ENCODE measurements at regions not wholly inside any gene's neighbourhood (a gene's known extent, or its start where the extent isn't known, plus 50 kb on each side); places are given as distances from the start of the nearest gene placed in this dataset.
"Not testable (repeated sequence)": the region's sequence is repeated elsewhere in the genome, so short reads cannot be mapped to it uniquely, and the experiment has no call there.

DNA sequence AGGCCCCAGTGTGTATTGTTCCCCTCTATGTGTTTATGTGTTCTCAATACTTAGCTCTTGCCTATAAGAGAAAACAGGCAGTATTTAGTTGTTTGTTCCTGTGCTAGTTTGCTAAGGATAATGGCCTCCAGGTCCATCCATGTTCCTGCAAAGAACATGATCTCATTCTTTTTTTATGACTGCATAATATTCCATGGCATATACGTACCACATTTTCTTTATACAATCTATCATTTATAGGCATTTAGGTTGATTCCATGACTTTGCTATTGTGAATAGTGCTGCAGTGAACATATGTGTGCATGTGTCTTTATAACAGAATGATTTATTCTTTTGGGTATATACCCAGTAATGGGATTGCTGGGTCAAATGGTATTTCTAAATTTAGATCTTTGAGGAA, 301.6 kb downstream of the PTGER3 start:
- TF ChIP-seq CTCF, POLR2A (IDR thresholded peaks at IDR 0.05): not testable (repeated sequence)

Data from thyroid gland (tissue), 4 donors.